Motor neuron (in vitro differentiated cells): ENCODE measurements at regions not wholly inside any gene's neighbourhood (a gene's known extent, or its start where the extent isn't known, plus 50 kb on each side); places are given as distances from the start of the nearest gene placed in this dataset.
"Not testable (repeated sequence)": the region's sequence is repeated elsewhere in the genome, so short reads cannot be mapped to it uniquely, and the experiment has no call there.

Experiments used
- ATAC-seq, 8 experiments: fragments of 200-7000 bp; cut with Tn5 transposase; replicated peaks in 6 of 8; 2 replicates each; pipeline ENCODE4 v1.8.0; 2021; ENCODE audit warnings: mild to moderate bottlenecking in 8 of 8, moderate library complexity in 8 of 8
- H3K27ac ChIP-seq, 2 donors: fragments of 250-450 bp; sonication (Bioruptor Pico); 2 replicates each; pipeline ENCODE4 v1.9.0; 2021; ENCODE audit warnings: antibody characterized with exemption in 2 of 2, mild to moderate bottlenecking in 2 of 2, moderate library complexity in 1 of 2
- H3K4me1 ChIP-seq, 2 donors: fragments of 250-450 bp; sonication (Bioruptor Pico); replicated peaks in 1 of 2; 2 replicates each; pipeline ENCODE4 v1.6.1; 2021; ENCODE audit warnings: antibody characterized with exemption in 2 of 2, mild to moderate bottlenecking in 2 of 2, moderate library complexity in 1 of 2
- H3K4me3 ChIP-seq, 5 donors: fragments of 250-450 bp; sonication (Bioruptor Pico); 2 replicates each; pipeline ENCODE4 v1.9.0; 2021; ENCODE audit warnings: antibody characterized with exemption in 5 of 5, mild to moderate bottlenecking in 5 of 5, moderate library complexity in 4 of 5
- WGBS, 10 experiments: fragments of 450-650 bp; shearing (Covaris generic); methylation state at CpG; one replicate each; pipeline ENCODE4 v1.0.0; 2022; 5-methylcytosine and 5-hydroxymethylcytosine counted together
- in situ Hi-C, 9 experiments: fragments of 400-800 bp; cut with MboI; loops; one replicate each; pipeline ENCODE4 v1.15.0; 2021; ENCODE audit warnings: low sequenced_read_pairs in 9 of 9, low pct_unique_long_range_greater_than_20kb in 2 of 9; ENCODE audit not compliant: unreplicated experiment in 9 of 9

DNA sequence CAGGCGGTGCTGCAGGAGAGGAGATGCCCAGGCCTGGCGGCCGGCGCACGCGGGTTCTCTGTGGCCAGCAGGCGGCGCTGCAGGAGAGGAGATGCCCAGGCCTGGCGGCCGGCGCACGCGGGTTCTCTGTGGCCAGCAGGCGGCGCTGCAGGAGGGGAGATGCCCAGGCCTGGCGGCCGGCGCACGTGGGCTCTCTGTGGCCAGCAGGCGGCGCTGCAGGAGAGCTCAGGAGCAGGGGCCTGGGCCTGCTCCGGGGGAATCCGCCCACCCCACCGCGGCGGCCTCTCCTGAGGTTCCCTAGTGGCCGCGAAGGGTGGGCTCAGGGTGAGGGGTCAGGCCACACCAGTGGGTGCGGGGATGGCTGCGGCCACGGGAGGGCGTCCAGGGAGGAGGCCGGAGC lies 75.9 kb downstream of the OR4F16 start:
- H3K4me3 ChIP-seq, ATAC-seq, in situ Hi-C loops, H3K27ac ChIP-seq, H3K4me1 ChIP-seq: not testable (repeated sequence)
- WGBS, 10 experiments: no CpG with 5 or more reads among the region's 33 CpGs

DNA sequence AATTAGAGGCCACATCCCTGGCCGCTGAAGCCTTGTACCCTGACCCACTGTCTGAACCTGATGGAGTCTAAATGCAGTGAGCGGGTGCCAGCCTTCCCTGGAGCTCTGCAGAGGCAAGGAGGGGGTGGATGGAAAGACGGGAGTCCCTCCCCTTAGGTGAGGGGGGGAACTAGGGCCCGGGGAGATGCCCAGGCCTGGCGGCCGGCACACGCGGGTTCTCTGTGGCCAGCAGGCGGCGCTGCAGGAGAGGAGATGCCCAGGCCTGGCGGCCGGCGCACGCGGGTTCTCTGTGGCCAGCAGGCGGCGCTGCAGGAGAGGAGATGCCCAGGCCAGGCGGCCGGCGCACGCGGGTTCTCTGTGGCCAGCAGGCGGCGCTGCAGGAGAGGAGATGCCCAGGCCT lies 77.3 kb downstream of the OR4F16 start:
- in situ Hi-C loops, H3K4me1 ChIP-seq, ATAC-seq, H3K27ac ChIP-seq, H3K4me3 ChIP-seq: not testable (repeated sequence)
- no CpG with 5 or more reads among the region's 24 CpGs for WGBS, 10 experiments

DNA sequence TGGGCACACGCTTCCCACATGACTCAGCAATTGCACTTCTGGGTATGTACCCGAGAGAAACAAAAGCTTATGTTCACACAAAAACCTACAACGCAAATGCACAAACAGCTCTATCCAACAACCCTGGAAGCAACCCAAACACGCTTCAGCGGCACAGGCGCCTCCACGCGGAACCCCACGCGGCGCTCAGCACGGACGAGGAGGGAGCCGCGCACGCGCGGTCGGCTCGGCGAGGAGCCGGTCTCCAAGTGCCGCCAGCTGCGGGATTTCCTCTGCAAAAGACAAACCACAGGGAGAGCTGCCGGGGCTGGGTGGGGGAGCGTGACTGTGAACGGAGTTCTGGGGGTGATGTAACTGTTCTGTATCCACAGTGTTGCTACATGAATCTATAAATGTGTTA lies 81.2 kb downstream of the OR4F16 start:
- H3K4me3 ChIP-seq: peak overlapping the region in 4 of 5 donors; percentile 35 to 39 (median 36)
- in situ Hi-C loops, H3K4me1 ChIP-seq, ATAC-seq: not testable (repeated sequence)
- WGBS, 10 experiments: no CpG with 5 or more reads among the region's 27 CpGs
- peak overlapping the region in 1 of 2 donors; percentile 50 for H3K27ac ChIP-seq

DNA sequence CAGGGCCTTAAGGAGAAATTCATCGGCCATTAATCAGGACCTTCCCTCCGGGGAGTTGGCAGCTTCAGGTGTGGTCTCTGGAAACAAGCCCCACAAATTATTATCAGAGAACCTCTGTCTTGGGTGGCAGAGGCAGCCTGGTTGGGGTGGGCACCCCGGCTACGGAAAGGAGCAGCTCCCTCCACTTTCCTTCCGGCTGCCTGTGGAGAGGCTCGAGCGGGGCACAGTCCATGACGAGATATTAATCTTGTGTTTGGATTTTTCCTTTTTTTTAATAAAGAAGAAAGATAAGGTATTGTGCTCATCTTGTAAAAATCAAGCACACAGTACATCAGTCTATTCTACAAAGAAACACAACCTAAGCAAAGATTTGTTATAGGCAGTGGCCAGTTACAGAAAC lies 98.2 kb downstream of the OR4F16 start:
- ATAC-seq, H3K4me1 ChIP-seq, H3K27ac ChIP-seq, H3K4me3 ChIP-seq, in situ Hi-C loops: not testable (repeated sequence)
- WGBS, 10 experiments: no CpG with 5 or more reads among the region's 8 CpGs

DNA sequence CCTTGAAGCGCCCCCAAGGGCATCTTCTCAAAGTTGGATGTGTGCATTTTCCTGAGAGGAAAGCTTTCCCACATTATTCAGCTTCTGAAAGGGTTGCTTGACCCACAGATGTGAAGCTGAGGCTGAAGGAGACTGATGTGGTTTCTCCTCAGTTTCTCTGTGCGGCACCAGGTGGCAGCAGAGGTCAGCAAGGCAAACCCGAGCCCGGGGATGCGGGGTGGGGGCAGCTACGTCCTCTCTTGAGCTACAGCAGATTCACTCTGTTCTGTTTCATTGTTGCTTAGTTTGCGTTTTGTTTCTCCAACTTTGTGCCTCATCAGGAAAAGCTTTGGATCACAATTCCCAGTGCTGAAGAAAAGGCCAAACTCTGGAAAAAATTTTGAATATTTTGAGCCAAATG lies 100.5 kb downstream of the OR4F16 start:
- in situ Hi-C loops, ATAC-seq: not testable (repeated sequence)
- WGBS, 10 experiments: no CpG with 5 or more reads among the region's 7 CpGs

More for the DNA sequence above, 100.5 kb downstream of the OR4F16 start:
- H3K4me1 ChIP-seq, H3K4me3 ChIP-seq, H3K27ac ChIP-seq: not testable (repeated sequence)
